AG04450 (cell line): ENCODE measurements at regions not wholly inside any gene's neighbourhood (a gene's known extent, or its start where the extent isn't known, plus 50 kb on each side); places are given as distances from the start of the nearest gene placed in this dataset.
A peak's percentile ranks its signal among the peaks of the same experiment; 100 is the strongest.

Experiments
- CTCF ChIA-PET: fragments of 300-600, 350-600 bp; formaldehyde crosslinking; extraction: SDS; loops from one replicate; lab custom pipeline; 2022; ENCODE audit warnings: antibody characterized with exemption, inconsistent platforms; lab: Charles Lee
- POLR2A ChIA-PET: fragments of 350-600 bp; formaldehyde crosslinking; extraction: SDS; loops from one replicate; lab custom pipeline; 2021; ENCODE audit warnings: antibody characterized with exemption, inconsistent platforms; lab: Yijun Ruan, JAX
- DNase-seq: peaks from one replicate; pipeline ENCODE4 v3.0.0-alpha.2; 2011; ENCODE audit warnings: low read depth, low spot score
- H3K27ac ChIP-seq: one replicate; pipeline ENCODE4 v1.5.1; 2012; ENCODE audit warnings: low read depth, low read length, control low read depth
- H3K27me3 ChIP-seq: one replicate; pipeline ENCODE4 v1.6.0; 2012; ENCODE audit warnings: low read length; ENCODE audit not compliant: control insufficient read depth, insufficient read depth
- H3K4me3 ChIP-seq: 2 replicates; pipeline ENCODE4 v1.5.1; 2011; ENCODE audit warnings: mild to moderate bottlenecking, low read depth, low read length, control low read depth
- H3K9me3 ChIP-seq: 2 replicates; pipeline ENCODE4 v1.5.1; 2012; ENCODE audit warnings: low read length; ENCODE audit not compliant: control insufficient read depth, insufficient read depth
- CTCF ChIP-seq: IDR thresholded peaks from 2 replicates; pipeline ENCODE4 v1.5.1; 2011; ENCODE audit warnings: low read depth, low read length, control low read depth, inconsistent platforms

- Histone ChIP-seq H3K4me3 (no peak overlapping the region), H3K27ac (no peak overlapping the region), H3K27me3 (peaks cover 4% of the 10 kb centered on the region), H3K9me3 (no peaks in the 10 kb centered on the region)
- TF ChIP-seq CTCF, result no peak
- ChIA-PET CTCF (no interaction called here), POLR2A (no interaction called here)
- DNase-seq, result no peak
Observed at GRCh38 chr1:177784409-177784808, 185.4 kb downstream of the SEC16B start.

- POLR2A ChIA-PET, result no interaction called here
- no peak for DNase-seq
- H3K27ac ChIP-seq, result no peak overlapping the region
- peaks cover 8% of the 10 kb centered on the region for H3K27me3 ChIP-seq
- TF ChIP-seq CTCF, result no peak
- H3K4me3 ChIP-seq, result no peak overlapping the region
- no peaks in the 10 kb centered on the region for H3K9me3 ChIP-seq
- CTCF ChIA-PET, result no interaction called here
Observed at GRCh38 chr1:177783051-177783450, 186.8 kb downstream of the SEC16B start.

GRCh38 chr1:177780096-177780700 lies 189.7 kb downstream of the SEC16B start:
- TF ChIP-seq CTCF, result peak; percentile 59
- DNase-seq, result peak; percentile 7
- H3K27me3 ChIP-seq, result peaks cover 6% of the 10 kb centered on the region
- H3K27ac ChIP-seq, result no peak overlapping the region
- ChIA-PET CTCF (interaction anchor here (0.5 to 1.8 kb wide), 9 partner anchors 9 to 525 kb away, joined by 3 to 5 read pairs (median 4); no protein-coding TSS in a partner anchor), POLR2A (no interaction called here)
- no peaks in the 10 kb centered on the region for H3K9me3 ChIP-seq
- H3K4me3 ChIP-seq, result no peak overlapping the region

- ChIA-PET POLR2A (no interaction called here), CTCF (interaction anchor here (1.0 to 1.8 kb wide), 2 partner anchors 9 to 165 kb away, joined by 4 read pairs; no protein-coding TSS in a partner anchor)
- DNase-seq, result no peak
- no peak for TF ChIP-seq CTCF
- Histone ChIP-seq H3K9me3 (no peaks in the 10 kb centered on the region), H3K27me3 (peaks cover 6% of the 10 kb centered on the region), H3K4me3 (no peak overlapping the region), H3K27ac (no peak overlapping the region)
Observed at GRCh38 chr1:177779166-177779965, 190.5 kb downstream of the SEC16B start.

- TF ChIP-seq CTCF, result no peak
- DNase-seq, result no peak
- H3K9me3 ChIP-seq, result no peaks in the 10 kb centered on the region
- no peak overlapping the region for H3K27ac ChIP-seq
- CTCF ChIA-PET, result no interaction called here
- no peak overlapping the region for H3K4me3 ChIP-seq
- peaks cover 6% of the 10 kb centered on the region for H3K27me3 ChIP-seq
- POLR2A ChIA-PET, result no interaction called here
Observed at GRCh38 chr1:177775924-177776323, 193.9 kb downstream of the SEC16B start.
